Parathyroid adenoma (tissue), 2 donors: ENCODE measurements at regions not wholly inside any gene's neighbourhood (a gene's known extent, or its start where the extent isn't known, plus 50 kb on each side); places are given as distances from the start of the nearest gene placed in this dataset.

ENCODE experiments used
- H2AFZ ChIP-seq: fragments of 300-600 bp; sonication (generic); one replicate; pipeline ENCODE4 v1.7.0; 2017; ENCODE audit warnings: antibody characterized with exemption, mild to moderate bottlenecking
- H3K27ac ChIP-seq: fragments of 300-600 bp; sonication (generic); one replicate; pipeline ENCODE4 v1.7.0; 2017
- H3K27me3 ChIP-seq: fragments of 300-600 bp; sonication (generic); one replicate; pipeline ENCODE4 v1.7.0; 2017; ENCODE audit warnings: low read length; ENCODE audit not compliant: control insufficient read depth, insufficient read depth
- H3K36me3 ChIP-seq: fragments of 300-600 bp; sonication (generic); one replicate; pipeline ENCODE4 v1.7.0; 2017; ENCODE audit warnings: low read length; ENCODE audit not compliant: control insufficient read depth, insufficient read depth
- H3K4me1 ChIP-seq: fragments of 300-600 bp; sonication (generic); one replicate; pipeline ENCODE4 v1.7.0; 2017; ENCODE audit warnings: control low read depth
- H3K4me2 ChIP-seq: fragments of 300-600 bp; sonication (generic); one replicate; pipeline ENCODE4 v1.7.0; 2017; ENCODE audit warnings: low read length
- H3K4me3 ChIP-seq: fragments of 300-600 bp; sonication (generic); one replicate; pipeline ENCODE4 v1.7.0; 2017; ENCODE audit warnings: low read depth, low read length
- H3K79me2 ChIP-seq: fragments of 300-600 bp; sonication (generic); one replicate; pipeline ENCODE4 v1.7.0; 2017; ENCODE audit warnings: control low read depth
- H3K9ac ChIP-seq: fragments of 300-600 bp; sonication (generic); one replicate; pipeline ENCODE4 v1.7.0; 2017; ENCODE audit warnings: mild to moderate bottlenecking
- H3K9me3 ChIP-seq: fragments of 300-600 bp; sonication (generic); one replicate; pipeline ENCODE4 v1.7.0; 2017; ENCODE audit warnings: low read length; ENCODE audit not compliant: control insufficient read depth
- TF ChIP-seq, protein P1 (sequence below): fragments of 300-600 bp; sonication (generic); IDR thresholded peaks from one replicate; pipeline ENCODE4 v1.7.0; 2017; ENCODE audit warnings: antibody characterized with exemption, mild to moderate bottlenecking
- donor health status: primary hyperparathyroidism.

DNA sequence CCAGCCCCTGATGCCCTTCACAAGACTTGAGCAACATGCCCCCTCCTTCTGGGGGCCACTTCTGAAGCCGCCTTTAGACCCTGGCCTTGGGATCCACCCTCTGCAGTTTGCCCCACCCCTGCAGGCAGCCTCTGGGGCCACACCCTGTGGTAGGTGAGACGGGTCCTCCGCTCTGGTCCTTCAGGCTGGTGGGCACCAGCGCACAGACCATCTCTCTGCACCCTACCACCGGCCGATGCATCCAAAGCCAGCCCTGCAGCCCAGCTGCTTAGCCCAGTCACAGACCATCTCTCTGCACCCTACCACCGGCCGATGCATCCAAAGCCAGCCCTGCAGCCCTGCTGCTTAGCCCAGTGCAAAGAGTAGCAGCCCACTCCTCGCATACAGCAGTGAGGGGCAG is 159.3 kb upstream of the ECI2 start:
- Histone ChIP-seq H3K27me3 (no peaks in the 10 kb centered on the region), H2AFZ (no peak overlapping the region), H3K36me3 (no peaks in the 10 kb centered on the region), H3K79me2 (no peaks in the 10 kb centered on the region), H3K9me3 (no peaks in the 10 kb centered on the region), H3K9ac (no peak overlapping the region), H3K4me2 (no peak overlapping the region), H3K4me1 (no peaks in the 10 kb centered on the region), H3K4me3 (no peak overlapping the region), H3K27ac (no peak overlapping the region)
- TF ChIP-seq, protein P1, sequence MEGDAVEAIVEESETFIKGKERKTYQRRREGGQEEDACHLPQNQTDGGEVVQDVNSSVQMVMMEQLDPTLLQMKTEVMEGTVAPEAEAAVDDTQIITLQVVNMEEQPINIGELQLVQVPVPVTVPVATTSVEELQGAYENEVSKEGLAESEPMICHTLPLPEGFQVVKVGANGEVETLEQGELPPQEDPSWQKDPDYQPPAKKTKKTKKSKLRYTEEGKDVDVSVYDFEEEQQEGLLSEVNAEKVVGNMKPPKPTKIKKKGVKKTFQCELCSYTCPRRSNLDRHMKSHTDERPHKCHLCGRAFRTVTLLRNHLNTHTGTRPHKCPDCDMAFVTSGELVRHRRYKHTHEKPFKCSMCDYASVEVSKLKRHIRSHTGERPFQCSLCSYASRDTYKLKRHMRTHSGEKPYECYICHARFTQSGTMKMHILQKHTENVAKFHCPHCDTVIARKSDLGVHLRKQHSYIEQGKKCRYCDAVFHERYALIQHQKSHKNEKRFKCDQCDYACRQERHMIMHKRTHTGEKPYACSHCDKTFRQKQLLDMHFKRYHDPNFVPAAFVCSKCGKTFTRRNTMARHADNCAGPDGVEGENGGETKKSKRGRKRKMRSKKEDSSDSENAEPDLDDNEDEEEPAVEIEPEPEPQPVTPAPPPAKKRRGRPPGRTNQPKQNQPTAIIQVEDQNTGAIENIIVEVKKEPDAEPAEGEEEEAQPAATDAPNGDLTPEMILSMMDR: no peak

GRCh38 chr6:4291453-4292403 is 156.4 kb upstream of the ECI2 start:
- Histone ChIP-seq H3K36me3 (no peaks in the 10 kb centered on the region), H3K4me2 (no peak overlapping the region), H3K79me2 (no peaks in the 10 kb centered on the region), H3K4me3 (no peak overlapping the region), H2AFZ (no peak overlapping the region), H3K27me3 (no peaks in the 10 kb centered on the region), H3K9me3 (no peaks in the 10 kb centered on the region), H3K9ac (no peak overlapping the region), H3K27ac (no peak overlapping the region), H3K4me1 (no peaks in the 10 kb centered on the region)
- TF ChIP-seq, protein P1: no peak

DNA sequence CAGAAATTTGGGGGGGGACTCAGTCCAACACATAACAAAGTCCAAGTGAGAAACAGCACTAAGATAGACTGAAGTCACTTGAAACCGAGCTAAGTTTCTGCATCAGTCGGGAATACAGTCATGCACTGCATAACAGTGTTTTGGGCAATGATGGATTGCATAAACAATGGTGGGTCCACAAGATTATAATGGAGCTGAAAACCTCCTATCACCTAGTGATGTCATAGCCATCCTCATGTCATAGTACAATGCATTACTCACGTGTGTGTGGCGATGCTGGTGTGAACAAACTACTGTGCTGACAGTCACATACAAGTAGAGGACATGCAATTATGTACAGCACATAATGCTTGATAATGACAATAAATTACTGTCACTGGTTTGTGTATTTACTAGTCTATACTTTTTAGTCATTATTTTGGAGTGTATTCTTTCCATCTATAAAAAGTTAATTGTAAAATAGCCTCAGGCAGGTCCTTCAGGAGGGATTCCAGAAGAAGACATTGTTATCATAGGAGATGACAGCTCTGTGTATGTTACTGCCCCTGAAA is 154.5 kb upstream of the ECI2 start:
- Histone ChIP-seq H3K9ac (no peak overlapping the region), H2AFZ (no peak overlapping the region), H3K4me3 (no peak overlapping the region), H3K27me3 (no peaks in the 10 kb centered on the region), H3K27ac (no peak overlapping the region), H3K36me3 (no peaks in the 10 kb centered on the region), H3K4me1 (no peaks in the 10 kb centered on the region), H3K9me3 (no peaks in the 10 kb centered on the region), H3K79me2 (no peaks in the 10 kb centered on the region), H3K4me2 (no peak overlapping the region)
- TF ChIP-seq, protein P1: no peak

DNA sequence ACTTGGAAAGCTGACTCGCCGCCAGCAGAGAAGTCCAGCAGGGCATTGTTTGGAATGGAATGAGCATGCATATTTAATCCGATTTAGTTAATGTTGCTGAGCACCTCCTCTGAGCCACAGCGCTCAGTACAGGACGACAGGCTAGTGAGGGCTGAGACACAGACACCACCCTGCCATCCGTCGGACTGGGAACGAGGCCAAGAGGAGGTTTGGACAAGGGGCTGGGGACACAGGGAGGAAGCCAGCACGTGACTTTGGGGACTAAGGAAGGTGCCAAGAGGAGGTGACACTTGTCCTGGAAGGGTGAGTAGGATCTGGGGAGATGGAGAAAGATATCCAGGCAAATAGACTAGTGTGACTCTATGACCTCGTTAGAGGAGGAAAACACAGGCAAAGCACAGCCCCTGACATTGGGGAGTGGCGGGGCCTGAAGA is 152.5 kb upstream of the ECI2 start:
- Histone ChIP-seq H3K4me2 (no peak overlapping the region), H3K4me1 (no peaks in the 10 kb centered on the region), H3K9me3 (no peaks in the 10 kb centered on the region), H3K4me3 (no peak overlapping the region), H2AFZ (no peak overlapping the region), H3K27ac (no peak overlapping the region), H3K9ac (no peak overlapping the region), H3K27me3 (no peaks in the 10 kb centered on the region), H3K36me3 (no peaks in the 10 kb centered on the region), H3K79me2 (no peaks in the 10 kb centered on the region)
- TF ChIP-seq, protein P1: no peak
